ENCODE measurements at regions not wholly inside any gene's neighbourhood (a gene's known extent, or its start where the extent isn't known, plus 50 kb on each side); places are given as distances from the start of the nearest gene placed in this dataset.

- H3K36me3 ChIP-seq (ENCODE audit: insufficient read depth, low read length): no peaks in the 10 kb centered on the region
- H3K9me3 ChIP-seq (ENCODE audit: low read depth, low read length): no peaks in the 10 kb centered on the region
- no peak overlapping the region for H3K4me3 ChIP-seq
- H3K27ac ChIP-seq: no peak overlapping the region
- TF ChIP-seq FOXP2 (optimal IDR thresholded peaks at IDR 0.05; ENCODE audit: control extremely low read depth, extremely low read length, insufficient read depth): no peak
- no peak for TF ChIP-seq EZH2 (IDR thresholded peaks at IDR 0.05)
- TF ChIP-seq POLR2AphosphoS5 (IDR thresholded peaks at IDR 0.05; ENCODE audit: borderline replicate concordance, low read depth, low read length): no peak
- no peak overlapping the region for H3K9ac ChIP-seq (ENCODE audit: insufficient read length)
- no peak for DNase-seq (ENCODE audit: low read depth, low spot score)
Observed at GRCh38 chr4:129327637-129328036, 231.7 kb downstream of the C4orf33 start.

DNA sequence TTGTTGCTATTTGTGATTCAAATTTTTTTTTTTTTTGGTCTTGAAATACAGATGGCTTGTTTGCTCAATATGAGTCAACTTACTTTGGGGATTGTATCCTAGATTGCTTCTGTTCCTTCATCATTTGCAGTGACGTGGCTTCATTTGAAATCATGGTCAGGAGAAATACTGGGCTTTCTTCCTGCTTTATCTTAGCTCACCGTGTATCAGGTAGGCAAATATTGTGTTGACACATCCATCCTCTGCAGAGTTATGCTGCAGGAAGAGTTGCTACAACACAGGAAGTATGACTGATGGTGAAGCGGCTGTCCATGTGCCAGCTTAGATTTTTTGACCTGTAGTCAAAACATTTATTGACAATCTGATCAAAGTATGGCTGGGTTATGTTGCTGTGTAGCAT, 232.2 kb downstream of the C4orf33 start:
- no peak for TF ChIP-seq FOXP2 (optimal IDR thresholded peaks at IDR 0.05; ENCODE audit: control extremely low read depth, extremely low read length, insufficient read depth)
- TF ChIP-seq POLR2AphosphoS5 (IDR thresholded peaks at IDR 0.05; ENCODE audit: borderline replicate concordance, low read depth, low read length): no peak
- no peak for TF ChIP-seq EZH2 (IDR thresholded peaks at IDR 0.05)
- Histone ChIP-seq H3K9ac (ENCODE audit: insufficient read length) (no peak overlapping the region), H3K9me3 (ENCODE audit: low read depth, low read length) (no peaks in the 10 kb centered on the region), H3K36me3 (ENCODE audit: insufficient read depth, low read length) (no peaks in the 10 kb centered on the region), H3K4me3 (no peak overlapping the region), H3K27ac (no peak overlapping the region)
- DNase-seq (ENCODE audit: low read depth, low spot score): no peak

GRCh38 chr4:129334136-129334535, 238.2 kb downstream of the C4orf33 start:
- Histone ChIP-seq H3K36me3 (ENCODE audit: insufficient read depth, low read length) (no peaks in the 10 kb centered on the region), H3K27ac (no peak overlapping the region), H3K9ac (ENCODE audit: insufficient read length) (no peak overlapping the region), H3K9me3 (ENCODE audit: low read depth, low read length) (no peaks in the 10 kb centered on the region), H3K4me3 (no peak overlapping the region)
- DNase-seq (ENCODE audit: low read depth, low spot score): no peak
- TF ChIP-seq EZH2 (IDR thresholded peaks at IDR 0.05) (no peak), FOXP2 (optimal IDR thresholded peaks at IDR 0.05; ENCODE audit: control extremely low read depth, extremely low read length, insufficient read depth) (no peak), POLR2AphosphoS5 (IDR thresholded peaks at IDR 0.05; ENCODE audit: borderline replicate concordance, low read depth, low read length) (no peak)

DNA sequence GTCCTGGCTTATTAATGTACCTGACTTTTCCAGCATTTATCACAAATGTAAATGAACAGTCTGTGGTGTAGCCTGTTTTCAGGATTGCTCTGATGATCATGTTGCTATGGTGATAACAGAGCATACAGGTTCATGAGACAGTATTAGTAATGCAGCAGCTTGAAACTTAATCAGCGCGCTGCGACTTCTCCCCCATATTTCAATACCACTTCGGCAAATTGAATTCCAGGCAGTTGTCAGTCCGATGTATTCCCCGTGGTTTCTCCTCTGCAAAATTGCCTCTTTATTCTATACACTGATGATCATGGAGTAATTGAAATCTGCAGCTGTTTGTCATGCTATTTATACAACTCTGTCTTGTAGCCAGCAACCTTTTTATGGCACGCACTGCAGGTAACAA, 239.3 kb downstream of the C4orf33 start:
- Histone ChIP-seq H3K9ac (ENCODE audit: insufficient read length) (no peak overlapping the region), H3K9me3 (ENCODE audit: low read depth, low read length) (no peaks in the 10 kb centered on the region), H3K36me3 (ENCODE audit: insufficient read depth, low read length) (no peaks in the 10 kb centered on the region), H3K4me3 (no peak overlapping the region), H3K27ac (no peak overlapping the region)
- TF ChIP-seq POLR2AphosphoS5 (IDR thresholded peaks at IDR 0.05; ENCODE audit: borderline replicate concordance, low read depth, low read length): no peak
- TF ChIP-seq FOXP2 (optimal IDR thresholded peaks at IDR 0.05; ENCODE audit: control extremely low read depth, extremely low read length, insufficient read depth): no peak
- no peak for TF ChIP-seq EZH2 (IDR thresholded peaks at IDR 0.05)
- DNase-seq (ENCODE audit: low read depth, low spot score): no peak

DNA sequence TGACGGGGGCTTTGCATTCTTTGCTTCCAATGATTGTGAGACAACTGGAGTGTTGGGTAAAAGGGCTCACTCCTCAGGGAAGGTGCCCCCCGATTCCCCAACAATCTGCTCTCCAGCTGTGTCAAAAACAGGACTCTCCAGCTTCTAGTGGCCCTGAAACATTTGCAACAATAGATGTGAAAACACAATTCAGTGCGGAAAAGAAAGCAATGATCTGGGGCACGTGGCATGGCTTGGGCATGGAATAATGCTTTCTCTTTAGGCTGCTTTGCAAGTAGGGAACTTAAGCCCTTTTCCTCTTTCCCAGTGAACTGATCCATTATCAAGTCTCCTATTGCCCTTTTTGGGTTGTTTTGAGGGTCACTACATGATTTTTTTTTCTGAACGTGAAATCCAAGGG, 239.9 kb downstream of the C4orf33 start:
- no peak for DNase-seq (ENCODE audit: low read depth, low spot score)
- H3K27ac ChIP-seq: no peak overlapping the region
- H3K9me3 ChIP-seq (ENCODE audit: low read depth, low read length): no peaks in the 10 kb centered on the region
- TF ChIP-seq FOXP2 (optimal IDR thresholded peaks at IDR 0.05; ENCODE audit: control extremely low read depth, extremely low read length, insufficient read depth) (no peak), POLR2AphosphoS5 (IDR thresholded peaks at IDR 0.05; ENCODE audit: borderline replicate concordance, low read depth, low read length) (no peak)
- no peaks in the 10 kb centered on the region for H3K36me3 ChIP-seq (ENCODE audit: insufficient read depth, low read length)
- H3K9ac ChIP-seq (ENCODE audit: insufficient read length): no peak overlapping the region
- H3K4me3 ChIP-seq: no peak overlapping the region

DNA sequence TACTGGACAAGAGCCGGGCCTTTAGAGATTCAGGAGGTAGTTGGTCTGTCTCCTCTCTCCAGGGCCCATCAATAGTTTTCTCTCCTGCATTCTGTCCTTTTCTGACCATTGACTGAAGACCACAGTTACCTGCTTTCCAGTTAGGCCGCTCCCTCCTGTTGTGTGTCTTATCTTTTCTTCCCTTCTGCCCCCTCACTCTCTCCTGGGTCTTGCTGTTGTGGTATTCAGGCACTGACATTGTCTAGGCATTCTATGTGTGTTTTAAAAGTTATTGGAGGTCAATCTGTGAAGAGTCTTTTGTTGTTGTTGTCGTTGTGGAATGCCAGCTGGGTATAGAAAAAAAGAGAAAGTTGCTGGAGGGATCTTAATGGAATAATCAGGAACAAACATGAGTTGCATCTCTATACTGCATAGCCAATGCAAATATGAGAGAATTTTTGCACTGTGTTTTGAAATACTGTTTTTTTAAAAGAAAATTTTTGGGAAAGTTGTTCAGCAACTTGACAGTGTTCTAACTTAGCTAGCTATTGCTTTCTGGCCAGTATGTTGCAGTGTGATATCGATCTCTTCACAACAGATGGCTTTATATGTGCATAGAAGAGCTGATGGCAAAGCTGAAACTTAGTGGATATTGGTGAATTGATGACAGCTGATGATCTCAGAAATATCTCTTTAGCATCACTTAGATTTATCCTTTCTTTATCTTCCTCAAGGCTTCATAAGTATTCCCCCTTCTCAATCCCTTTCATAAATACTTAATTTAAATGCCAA, 240.7 kb downstream of the C4orf33 start:
- Histone ChIP-seq H3K9ac (ENCODE audit: insufficient read length) (no peak overlapping the region), H3K9me3 (ENCODE audit: low read depth, low read length) (no peaks in the 10 kb centered on the region), H3K4me3 (no peak overlapping the region), H3K36me3 (ENCODE audit: insufficient read depth, low read length) (no peaks in the 10 kb centered on the region), H3K27ac (no peak overlapping the region)
- TF ChIP-seq EZH2 (IDR thresholded peaks at IDR 0.05) (no peak), POLR2AphosphoS5 (IDR thresholded peaks at IDR 0.05; ENCODE audit: borderline replicate concordance, low read depth, low read length) (no peak), FOXP2 (optimal IDR thresholded peaks at IDR 0.05; ENCODE audit: control extremely low read depth, extremely low read length, insufficient read depth) (no peak)
- no peak for DNase-seq (ENCODE audit: low read depth, low spot score)

GRCh38 chr4:129337228-129337620, 241.3 kb downstream of the C4orf33 start:
- no peak overlapping the region for H3K9ac ChIP-seq (ENCODE audit: insufficient read length)
- no peak overlapping the region for H3K4me3 ChIP-seq
- no peak overlapping the region for H3K27ac ChIP-seq
- H3K36me3 ChIP-seq (ENCODE audit: insufficient read depth, low read length): no peaks in the 10 kb centered on the region
- TF ChIP-seq EZH2 (IDR thresholded peaks at IDR 0.05): no peak
- no peak for TF ChIP-seq POLR2AphosphoS5 (IDR thresholded peaks at IDR 0.05; ENCODE audit: borderline replicate concordance, low read depth, low read length)
- no peak for TF ChIP-seq FOXP2 (optimal IDR thresholded peaks at IDR 0.05; ENCODE audit: control extremely low read depth, extremely low read length, insufficient read depth)
- DNase-seq (ENCODE audit: low read depth, low spot score): no peak
- H3K9me3 ChIP-seq (ENCODE audit: low read depth, low read length): no peaks in the 10 kb centered on the region

- peak; percentile 84 for DNase-seq (ENCODE audit: low read depth, low spot score)
- H3K4me3 ChIP-seq: peak overlapping the region; percentile 72
- TF ChIP-seq EZH2 (IDR thresholded peaks at IDR 0.05): no peak
- TF ChIP-seq POLR2AphosphoS5 (IDR thresholded peaks at IDR 0.05; ENCODE audit: borderline replicate concordance, low read depth, low read length): no peak; the same call in 1 of the 2 replicates
- no peak for TF ChIP-seq FOXP2 (optimal IDR thresholded peaks at IDR 0.05; ENCODE audit: control extremely low read depth, extremely low read length, insufficient read depth)
Observed at GRCh38 chr4:129342819-129343408, 247.0 kb downstream of the C4orf33 start.

More at GRCh38 chr4:129342819-129343408, 247.0 kb downstream of the C4orf33 start:
- peak overlapping the region; percentile 29 for H3K9ac ChIP-seq (ENCODE audit: insufficient read length)
- H3K36me3 ChIP-seq (ENCODE audit: insufficient read depth, low read length): no peaks in the 10 kb centered on the region
- H3K9me3 ChIP-seq (ENCODE audit: low read depth, low read length): no peaks in the 10 kb centered on the region
- H3K27ac ChIP-seq: peak overlapping the region; percentile 40; the same call in 1 of the 2 replicates

Data from SK-N-MC (cell line).